SK-N-SH treated with all-trans-retinoic acid at 6 μM for 48 hours (cell line): ENCODE measurements at regions not wholly inside any gene's neighbourhood (a gene's known extent, or its start where the extent isn't known, plus 50 kb on each side); places are given as distances from the start of the nearest gene placed in this dataset.

ENCODE experiments used
- ISL1 ChIP-seq: fragments of 250-450 bp; sonication (Bioruptor Pico); IDR thresholded peaks from 2 replicates; pipeline ENCODE4 v2.1.2; 2022; ENCODE audit warnings: mild to moderate bottlenecking, moderate library complexity
- PATZ1 ChIP-seq: fragments of 250-450 bp; sonication (Bioruptor Pico); IDR thresholded peaks from 2 replicates; pipeline ENCODE4 v1.8.0; 2020; ENCODE audit warnings: mild to moderate bottlenecking, moderate library complexity, borderline replicate concordance
- ZC3H10 ChIP-seq: fragments of 250-450 bp; sonication (Bioruptor Pico); IDR thresholded peaks from 2 replicates; pipeline ENCODE4 v1.5.1; 2021; ENCODE audit warnings: mild to moderate bottlenecking, moderate library complexity
- ZFP3 ChIP-seq: fragments of 250-450 bp; sonication (Bioruptor Pico); IDR thresholded peaks from 2 replicates; pipeline ENCODE4 v1.5.0; 2020; ENCODE audit warnings: mild to moderate bottlenecking, moderate library complexity
- ZNF565 ChIP-seq: fragments of 450-650 bp; formaldehyde crosslinking; conservative IDR thresholded peaks from 2 replicates; pipeline ENCODE4 v1.5.0; 2020; ENCODE audit warnings: low read depth, mild to moderate bottlenecking, moderate library complexity
- TF ChIP-seq, protein P1 (sequence below): fragments of 250-450 bp; sonication (Bioruptor Pico); IDR thresholded peaks from 2 replicates; pipeline ENCODE4 v1.5.0; 2020; ENCODE audit warnings: mild to moderate bottlenecking, moderate library complexity
- TF ChIP-seq, protein P2 (sequence below): fragments of 250-450 bp; sonication (Bioruptor Pico); IDR thresholded peaks from 2 replicates; pipeline ENCODE4 v1.8.0; 2021; ENCODE audit warnings: low read depth, mild to moderate bottlenecking, moderate library complexity, borderline replicate concordance

DNA sequence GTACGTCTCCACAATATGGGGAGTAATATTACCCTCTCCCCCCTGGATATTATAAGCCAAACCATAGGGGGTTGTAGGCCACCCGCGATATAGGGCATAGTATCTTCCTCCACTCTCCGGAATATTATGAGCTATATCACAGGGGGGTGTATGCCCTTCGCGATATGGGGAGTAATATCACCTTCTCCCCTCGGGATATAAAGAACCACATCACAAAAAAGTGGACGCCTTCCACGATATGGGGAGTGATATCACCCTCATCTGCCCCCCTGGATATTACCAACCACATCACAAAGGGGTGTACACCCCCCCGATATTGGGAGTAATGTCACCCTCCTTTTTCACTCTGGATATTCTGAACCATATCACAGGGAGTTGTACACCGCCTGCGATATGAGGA lies 65.5 kb upstream of the CEACAM21 start:
- no peak for TF ChIP-seq ZNF565 (CRISPR knock-in tag)
- no peak for TF ChIP-seq PATZ1
- no peak for TF ChIP-seq ZFP3 (CRISPR knock-in tag)
- TF ChIP-seq, protein P1, sequence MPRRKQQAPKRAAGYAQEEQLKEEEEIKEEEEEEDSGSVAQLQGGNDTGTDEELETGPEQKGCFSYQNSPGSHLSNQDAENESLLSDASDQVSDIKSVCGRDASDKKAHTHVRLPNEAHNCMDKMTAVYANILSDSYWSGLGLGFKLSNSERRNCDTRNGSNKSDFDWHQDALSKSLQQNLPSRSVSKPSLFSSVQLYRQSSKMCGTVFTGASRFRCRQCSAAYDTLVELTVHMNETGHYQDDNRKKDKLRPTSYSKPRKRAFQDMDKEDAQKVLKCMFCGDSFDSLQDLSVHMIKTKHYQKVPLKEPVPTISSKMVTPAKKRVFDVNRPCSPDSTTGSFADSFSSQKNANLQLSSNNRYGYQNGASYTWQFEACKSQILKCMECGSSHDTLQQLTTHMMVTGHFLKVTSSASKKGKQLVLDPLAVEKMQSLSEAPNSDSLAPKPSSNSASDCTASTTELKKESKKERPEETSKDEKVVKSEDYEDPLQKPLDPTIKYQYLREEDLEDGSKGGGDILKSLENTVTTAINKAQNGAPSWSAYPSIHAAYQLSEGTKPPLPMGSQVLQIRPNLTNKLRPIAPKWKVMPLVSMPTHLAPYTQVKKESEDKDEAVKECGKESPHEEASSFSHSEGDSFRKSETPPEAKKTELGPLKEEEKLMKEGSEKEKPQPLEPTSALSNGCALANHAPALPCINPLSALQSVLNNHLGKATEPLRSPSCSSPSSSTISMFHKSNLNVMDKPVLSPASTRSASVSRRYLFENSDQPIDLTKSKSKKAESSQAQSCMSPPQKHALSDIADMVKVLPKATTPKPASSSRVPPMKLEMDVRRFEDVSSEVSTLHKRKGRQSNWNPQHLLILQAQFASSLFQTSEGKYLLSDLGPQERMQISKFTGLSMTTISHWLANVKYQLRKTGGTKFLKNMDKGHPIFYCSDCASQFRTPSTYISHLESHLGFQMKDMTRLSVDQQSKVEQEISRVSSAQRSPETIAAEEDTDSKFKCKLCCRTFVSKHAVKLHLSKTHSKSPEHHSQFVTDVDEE (CRISPR knock-in tag), result no peak
- TF ChIP-seq, protein P2, sequence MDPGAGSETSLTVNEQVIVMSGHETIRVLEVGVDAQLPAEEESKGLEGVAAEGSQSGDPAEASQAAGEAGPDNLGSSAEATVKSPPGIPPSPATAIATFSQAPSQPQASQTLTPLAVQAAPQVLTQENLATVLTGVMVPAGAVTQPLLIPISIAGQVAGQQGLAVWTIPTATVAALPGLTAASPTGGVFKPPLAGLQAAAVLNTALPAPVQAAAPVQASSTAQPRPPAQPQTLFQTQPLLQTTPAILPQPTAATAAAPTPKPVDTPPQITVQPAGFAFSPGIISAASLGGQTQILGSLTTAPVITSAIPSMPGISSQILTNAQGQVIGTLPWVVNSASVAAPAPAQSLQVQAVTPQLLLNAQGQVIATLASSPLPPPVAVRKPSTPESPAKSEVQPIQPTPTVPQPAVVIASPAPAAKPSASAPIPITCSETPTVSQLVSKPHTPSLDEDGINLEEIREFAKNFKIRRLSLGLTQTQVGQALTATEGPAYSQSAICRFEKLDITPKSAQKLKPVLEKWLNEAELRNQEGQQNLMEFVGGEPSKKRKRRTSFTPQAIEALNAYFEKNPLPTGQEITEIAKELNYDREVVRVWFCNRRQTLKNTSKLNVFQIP (CRISPR knock-in tag), result no peak
- TF ChIP-seq ZC3H10 (CRISPR knock-in tag), result no peak
- no peak for TF ChIP-seq ISL1
